Activated T-helper 1 cell treated with Interleukin-2 at 50 U/mL for 16 hours (primary cell): ENCODE measurements at regions not wholly inside any gene's neighbourhood (a gene's known extent, or its start where the extent isn't known, plus 50 kb on each side); places are given as distances from the start of the nearest gene placed in this dataset.

Experiments
- DNase-seq: peaks from one replicate; pipeline ENCODE4 v3.0.0-alpha.2; 2020; ENCODE audit warnings: low read depth

DNA sequence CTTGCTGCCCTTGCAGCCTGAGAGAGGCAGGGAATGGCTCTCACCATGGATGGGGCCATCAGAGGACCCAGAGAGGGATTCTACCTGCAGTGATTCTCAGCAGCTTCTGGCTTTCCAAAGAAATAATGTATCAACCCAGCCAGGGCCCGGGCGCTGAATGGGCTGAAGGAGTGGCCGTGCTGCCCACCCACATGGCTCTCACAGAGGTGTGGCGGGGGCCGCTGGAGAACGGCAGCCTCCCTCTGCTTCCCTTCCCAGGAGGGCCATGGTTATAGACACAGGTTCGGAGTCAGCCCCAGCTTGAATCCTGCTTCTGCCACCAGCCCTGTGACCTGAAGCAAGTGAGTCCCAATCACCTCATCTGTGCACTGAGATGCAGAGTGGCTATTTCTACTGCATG is 82.7 kb downstream of the THAP12 start:
- no peak for DNase-seq

GRCh38 chr11:76296731-76297542 is 84.0 kb downstream of the THAP12 start:
- DNase-seq: no peak

GRCh38 chr11:76293189-76293631 is 86.9 kb upstream of the WNT11 start:
- no peak for DNase-seq

GRCh38 chr11:76292583-76293188 is 86.4 kb upstream of the WNT11 start:
- DNase-seq: no peak

DNA sequence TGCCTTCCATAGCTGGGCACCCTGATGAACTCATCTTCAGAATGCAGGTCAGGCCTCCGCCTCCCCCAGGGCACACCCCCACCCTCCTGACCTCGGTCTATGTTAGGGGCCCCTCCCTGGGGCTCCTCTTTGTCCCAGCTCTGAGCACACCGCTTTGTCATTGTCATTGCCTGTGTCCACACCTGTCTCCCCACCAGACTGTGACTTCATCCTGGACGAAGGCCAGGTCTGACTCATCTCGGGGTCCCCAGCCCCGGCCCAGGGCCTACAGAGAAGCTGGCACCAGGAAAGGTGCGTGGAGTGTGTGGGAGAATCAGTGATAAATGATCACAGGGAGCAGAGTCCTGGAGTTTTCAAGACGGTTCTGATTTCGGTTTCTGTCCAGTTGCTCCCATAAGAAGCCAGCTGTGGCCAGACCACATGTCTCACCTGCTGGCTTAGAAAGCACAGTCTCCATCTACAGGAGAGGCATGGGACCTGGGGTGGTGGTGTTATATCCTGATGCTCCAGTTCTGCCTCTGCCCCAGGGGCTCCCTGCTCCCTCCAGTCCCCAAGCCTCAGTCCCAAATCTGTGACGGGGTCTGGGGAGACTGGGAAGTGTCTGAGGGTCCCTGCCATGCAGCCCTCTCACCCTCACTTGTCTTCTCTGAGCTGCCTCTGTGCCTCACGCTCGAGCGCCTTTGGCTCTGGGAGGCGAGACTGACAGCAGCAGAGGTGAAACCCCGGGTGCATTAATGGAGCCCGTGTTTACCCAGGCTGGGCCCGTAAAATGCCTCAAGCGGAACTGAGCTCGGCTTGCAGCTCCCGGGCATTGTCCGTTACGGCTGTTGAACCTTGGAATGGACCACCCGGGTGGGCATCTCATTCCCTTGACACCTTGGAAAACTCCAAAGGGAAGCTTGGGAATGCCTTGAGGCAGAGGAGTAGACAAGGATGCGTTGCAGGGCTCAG is 85.5 kb upstream of the WNT11 start:
- no peak for DNase-seq

DNA sequence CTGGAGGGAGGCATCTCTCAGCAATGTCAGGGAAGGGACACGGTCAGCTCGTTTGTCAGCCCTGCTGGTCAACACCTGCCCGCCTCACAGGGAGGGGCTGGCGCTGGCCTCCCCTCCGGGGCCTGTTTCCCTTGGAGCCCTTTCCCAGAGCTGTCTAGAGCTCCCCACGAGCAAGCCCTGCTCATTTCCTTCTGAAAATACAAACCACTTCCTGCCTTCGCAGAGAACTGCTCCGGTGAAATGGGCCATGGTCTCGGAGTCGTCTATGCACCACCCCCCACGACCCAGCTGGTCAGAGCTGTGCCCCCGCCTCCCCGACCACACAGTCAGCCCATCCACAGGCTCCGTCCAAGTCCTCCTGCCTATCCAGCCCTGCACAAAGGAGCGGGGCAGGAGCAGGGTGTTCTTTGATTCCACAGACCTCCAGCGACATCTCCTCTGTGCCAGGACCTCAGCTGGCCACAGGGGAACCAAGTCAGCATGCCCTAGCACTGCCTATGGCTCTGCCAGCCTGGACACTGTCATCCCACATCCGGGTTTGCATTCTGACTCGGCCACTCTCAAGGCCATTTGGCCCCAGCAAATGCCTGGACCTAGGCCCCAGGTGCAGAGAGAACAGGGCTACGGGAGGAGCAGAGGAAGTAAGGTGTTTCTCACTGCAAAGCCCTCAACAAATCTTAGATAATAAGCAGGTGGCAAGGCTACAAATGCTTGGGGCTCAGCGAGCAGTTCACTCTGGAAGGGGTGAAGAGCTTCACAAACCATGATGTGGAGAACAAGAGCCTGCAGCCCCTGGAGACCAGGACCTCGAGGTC is 82.1 kb upstream of the WNT11 start:
- peak; percentile 9 for DNase-seq

DNA sequence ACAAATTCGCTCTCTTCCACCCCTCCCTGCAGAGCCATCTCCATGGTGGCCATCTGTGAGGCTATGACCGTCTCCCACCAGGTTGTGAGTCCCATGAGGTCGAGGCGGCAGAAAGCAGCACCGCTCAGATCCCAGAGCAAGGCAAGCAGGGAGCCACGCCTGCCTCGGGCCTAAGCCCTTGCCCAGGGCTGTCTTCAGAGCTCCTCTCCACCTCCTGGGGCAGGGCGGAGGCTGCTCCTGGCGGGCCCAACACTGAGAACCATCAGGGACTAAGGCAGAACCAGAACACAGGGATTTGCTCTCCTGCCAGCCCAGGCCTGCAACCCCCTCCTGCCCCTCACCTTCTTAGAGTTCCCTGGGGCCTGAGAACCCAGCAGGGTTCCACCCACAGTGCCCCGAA is 80.9 kb upstream of the WNT11 start:
- DNase-seq: no peak

GRCh38 chr11:76285397-76286104 is 79.2 kb upstream of the WNT11 start:
- no peak for DNase-seq

- no peak for DNase-seq
Measured at GRCh38 chr11:76284161-76284560, 77.9 kb upstream of the WNT11 start.

DNA sequence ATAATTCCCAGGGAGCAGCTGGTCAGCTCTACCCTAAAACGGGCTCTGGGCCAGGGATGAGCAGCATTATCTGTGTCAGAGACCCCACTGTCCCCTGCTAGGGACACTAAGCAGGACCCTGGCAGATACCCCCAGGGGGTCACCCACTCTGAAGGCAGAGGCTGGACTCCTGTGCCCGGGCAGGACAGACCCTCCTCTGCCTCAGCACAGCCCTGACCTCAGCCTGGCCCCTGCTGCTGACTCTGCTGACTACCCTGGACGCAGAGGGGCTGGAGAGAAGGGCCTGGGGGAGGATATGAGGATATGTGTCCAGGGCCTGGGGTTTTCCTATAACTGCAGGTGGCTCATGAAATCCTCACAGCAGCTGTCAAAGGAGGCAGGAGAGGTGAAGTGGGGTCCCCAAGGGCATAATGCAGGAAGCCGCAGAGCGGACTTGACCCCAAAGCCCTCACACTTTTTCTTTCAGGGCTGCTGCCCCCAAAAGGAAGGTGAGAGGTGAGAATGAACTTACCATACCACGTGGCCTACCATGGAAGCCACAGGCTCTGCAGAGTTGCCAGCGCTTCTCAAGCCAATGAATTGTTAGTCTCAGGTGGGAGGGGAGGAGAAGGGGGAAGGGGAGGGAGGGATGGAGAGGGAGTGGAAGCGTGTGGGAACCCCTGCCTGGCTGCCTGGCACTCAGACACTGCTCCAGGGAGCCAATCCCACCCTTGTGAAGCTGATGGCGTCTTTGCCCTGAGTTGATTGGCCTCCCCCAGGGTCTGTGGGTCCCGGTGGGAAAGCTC is 76.7 kb upstream of the WNT11 start:
- DNase-seq: no peak

GRCh38 chr11:76282172-76282571 is 75.9 kb upstream of the WNT11 start:
- DNase-seq: no peak

DNA sequence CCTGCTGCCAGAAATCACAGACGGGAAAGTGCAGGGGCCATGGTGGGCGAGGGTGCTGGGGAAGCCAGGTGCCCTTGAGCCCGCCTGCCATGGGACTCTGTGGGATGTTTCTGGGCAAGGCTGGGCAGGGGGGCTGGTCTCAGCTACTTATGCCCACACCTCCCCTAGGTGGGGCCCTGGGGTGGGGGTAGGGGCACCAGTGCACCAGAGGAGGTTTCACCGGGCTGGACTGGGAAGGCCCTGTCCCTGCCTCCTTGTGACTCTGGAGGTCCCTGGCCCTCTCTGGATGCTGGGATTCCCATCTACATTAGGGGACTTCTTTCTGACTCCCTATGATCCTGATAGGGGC is 75.2 kb upstream of the WNT11 start:
- no peak for DNase-seq

DNA sequence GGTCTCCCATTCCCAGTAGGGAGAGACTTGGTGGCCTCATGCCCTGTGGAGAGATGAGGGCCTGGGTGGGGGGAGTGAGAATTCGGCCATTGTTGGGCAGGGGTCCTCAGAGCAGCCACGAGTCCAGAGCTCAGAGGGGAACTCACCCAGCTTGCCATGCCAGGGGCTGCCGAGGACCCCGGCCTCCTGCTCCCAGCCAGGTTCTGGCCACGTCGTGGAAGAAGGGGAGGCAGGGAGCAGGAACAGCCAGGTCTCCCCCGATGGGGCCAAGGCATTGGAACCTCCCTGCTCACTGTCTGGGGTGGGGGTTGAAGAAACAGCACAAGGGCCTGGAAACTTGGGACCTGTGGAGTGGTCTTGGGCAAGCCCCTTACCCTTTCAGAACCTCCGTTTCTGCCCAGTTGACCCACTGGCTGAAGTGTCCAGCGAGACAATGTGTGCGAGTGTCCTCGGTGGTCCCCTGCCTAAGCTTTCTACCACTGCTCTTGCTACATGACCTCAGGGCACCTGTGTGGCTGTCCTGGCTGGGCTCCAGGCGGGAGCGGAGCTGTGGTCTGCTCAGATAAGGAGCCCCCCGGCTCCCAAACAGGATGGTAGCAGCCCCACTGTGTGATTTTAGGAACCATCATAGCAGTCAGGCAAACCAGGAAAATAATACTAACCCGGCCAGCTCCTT is 74.7 kb upstream of the WNT11 start:
- DNase-seq: no peak

GRCh38 chr11:76280151-76280881 is 74.0 kb upstream of the WNT11 start:
- DNase-seq: no peak

- no peak for DNase-seq
Measured at GRCh38 chr11:76279646-76280045, 73.3 kb upstream of the WNT11 start.

GRCh38 chr11:76279038-76279437 is 72.7 kb upstream of the WNT11 start:
- no peak for DNase-seq

- DNase-seq: no peak
Measured at GRCh38 chr11:76278526-76278925, 72.2 kb upstream of the WNT11 start.

DNA sequence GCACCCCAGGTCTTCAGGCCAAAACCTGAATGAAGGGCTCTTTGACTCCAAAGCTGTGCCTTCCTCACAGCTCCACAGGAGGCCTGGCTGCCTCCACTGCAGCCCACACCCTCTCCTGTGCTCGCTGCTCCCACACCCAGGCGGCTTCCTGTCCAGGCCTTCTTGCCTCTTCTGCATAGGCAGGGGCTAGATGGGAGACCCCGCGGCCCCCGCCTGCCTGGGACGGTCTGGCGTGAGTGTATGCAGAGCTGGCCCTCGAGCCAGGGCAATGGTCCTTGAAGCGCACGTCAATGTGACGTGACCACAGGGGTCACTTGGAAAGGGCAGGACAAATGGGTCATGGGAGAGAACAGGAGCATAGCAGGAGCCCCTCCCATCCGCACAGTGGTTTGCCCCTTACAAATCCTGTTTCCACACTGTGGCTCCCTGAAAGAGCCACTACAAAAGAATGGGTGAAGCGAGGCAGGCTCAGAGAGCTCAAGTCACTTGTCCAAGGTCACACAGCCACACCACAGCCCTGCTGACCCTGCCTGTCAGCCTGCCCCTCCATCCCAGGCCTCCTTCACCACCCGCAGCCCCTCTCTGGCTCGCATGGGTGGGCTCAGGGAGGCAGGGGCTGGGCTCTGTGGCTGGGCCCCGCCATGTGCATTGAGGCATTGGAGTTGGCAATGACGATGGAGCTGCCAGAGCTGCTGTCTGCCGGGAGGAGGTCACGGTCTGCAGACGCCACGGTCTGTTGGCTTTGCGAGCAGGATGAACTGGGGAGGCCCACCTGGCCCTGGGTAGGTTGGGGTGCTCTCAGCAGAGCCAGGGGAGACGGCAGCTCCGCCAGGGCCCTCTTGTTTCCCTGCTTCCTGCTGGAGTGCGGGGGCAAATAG is 71.2 kb upstream of the WNT11 start:
- no peak for DNase-seq
